ENCODE measurements at regions not wholly inside any gene's neighbourhood (a gene's known extent, or its start where the extent isn't known, plus 50 kb on each side); places are given as distances from the start of the nearest gene placed in this dataset.

DNA sequence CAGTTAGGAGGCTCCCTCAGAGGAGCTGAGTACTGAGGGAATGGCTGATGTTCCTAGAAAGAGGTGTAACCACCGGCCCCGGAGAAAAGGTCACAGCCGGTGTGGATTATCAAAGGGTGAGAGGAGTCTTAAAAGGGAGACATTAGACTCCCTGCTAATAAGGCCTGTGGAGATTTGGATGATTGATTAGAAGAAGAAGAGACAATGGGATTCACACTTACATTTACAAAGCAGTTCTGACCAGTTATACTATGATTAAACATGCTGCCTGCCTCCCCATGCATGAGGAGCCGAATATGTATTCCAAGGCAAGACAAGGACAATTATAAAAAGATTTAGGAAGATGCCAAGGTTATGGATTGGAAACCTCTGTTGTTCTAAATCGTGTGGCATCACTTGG, 302.4 kb downstream of the SLC4A3 start:
- Histone ChIP-seq H3K27me3 (ENCODE audit: insufficient read depth, low read depth, low read length) (no peaks in the 10 kb centered on the region), H3K36me3 (ENCODE audit: insufficient read depth, low read length) (no peaks in the 10 kb centered on the region), H3K4me3 (ENCODE audit: low read length) (no peak overlapping the region), H4K20me1 (ENCODE audit: insufficient read depth) (no peaks in the 10 kb centered on the region), H3K9ac (ENCODE audit: low read length) (no peak overlapping the region), H3K27ac (ENCODE audit: low read length) (no peak overlapping the region), H2AFZ (ENCODE audit: low read depth, low read length) (no peak overlapping the region), H3K79me2 (replicated peaks; ENCODE audit: insufficient read depth, low read length) (no peaks in the 10 kb centered on the region), H3K9me3 (ENCODE audit: low read length) (no peaks in the 10 kb centered on the region), H3K4me2 (ENCODE audit: low read length) (no peak overlapping the region), H3F3A (ENCODE audit: insufficient read depth, low read length, poor library complexity, severe bottlenecking) (no peaks in the 10 kb centered on the region), H3K9me2 (ENCODE audit: insufficient read depth, low read length) (no peaks in the 10 kb centered on the region)
- TF ChIP-seq SMC3 (conservative IDR thresholded peaks at IDR 0.05; ENCODE audit: poor library complexity) (no peak), EZH2 (IDR thresholded peaks at IDR 0.05; ENCODE audit: borderline replicate concordance, insufficient read depth, low read length, poor library complexity, severe bottlenecking) (no peak)

DNA sequence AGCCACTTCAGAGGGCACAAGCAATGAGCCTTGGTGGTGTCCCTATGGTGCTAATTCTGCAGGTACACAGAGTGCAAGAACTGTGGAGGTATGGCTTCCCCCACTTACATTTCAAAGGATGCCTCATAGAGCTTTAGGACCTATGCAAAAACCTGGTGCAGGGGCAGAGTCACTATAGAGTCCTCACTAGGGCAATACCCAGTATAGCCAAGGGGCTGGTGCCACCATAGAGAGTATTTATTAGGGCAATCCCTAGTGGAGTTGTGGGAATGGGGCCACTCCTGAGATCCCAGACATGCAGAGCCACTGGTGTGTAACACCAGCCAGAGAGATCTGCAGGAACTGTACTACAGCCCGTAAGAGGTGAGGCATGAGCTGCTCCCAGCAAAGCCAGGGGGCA, 312.2 kb downstream of the SLC4A3 start:
- Histone ChIP-seq H3K9me3 (ENCODE audit: low read length) (no peaks in the 10 kb centered on the region), H2AFZ (ENCODE audit: low read depth, low read length) (no peak overlapping the region), H3K9ac (ENCODE audit: low read length) (no peak overlapping the region)

DNA sequence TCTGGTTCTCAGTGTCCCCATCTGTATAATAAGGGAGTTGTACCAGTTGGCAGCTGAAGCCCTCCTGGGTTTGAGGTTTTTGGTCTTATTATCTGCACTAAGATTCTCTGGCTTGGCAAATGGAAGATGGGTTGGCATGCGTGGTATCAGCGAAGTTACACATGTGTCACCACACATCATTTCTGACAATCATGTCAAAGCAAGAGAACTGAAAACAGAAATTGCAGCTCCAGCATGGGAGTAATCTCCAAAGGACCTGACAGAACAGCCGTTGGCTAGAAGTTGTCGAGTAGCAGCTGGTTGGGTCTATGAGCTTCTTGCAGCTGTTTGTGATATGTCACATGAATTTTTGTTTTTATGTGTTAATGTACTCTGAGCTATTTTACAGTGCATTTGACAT, 317.4 kb downstream of the SLC4A3 start:
- Histone ChIP-seq H3K4me3 (ENCODE audit: low read length) (no peak overlapping the region), H2AFZ (ENCODE audit: low read depth, low read length) (no peak overlapping the region), H3K27me3 (ENCODE audit: insufficient read depth, low read depth, low read length) (no peaks in the 10 kb centered on the region), H3K79me2 (replicated peaks; ENCODE audit: insufficient read depth, low read length) (no peaks in the 10 kb centered on the region), H3K9me3 (ENCODE audit: low read length) (no peaks in the 10 kb centered on the region), H3K27ac (ENCODE audit: low read length) (no peak overlapping the region), H3F3A (ENCODE audit: insufficient read depth, low read length, poor library complexity, severe bottlenecking) (no peaks in the 10 kb centered on the region), H3K36me3 (ENCODE audit: insufficient read depth, low read length) (no peaks in the 10 kb centered on the region), H3K9me2 (ENCODE audit: insufficient read depth, low read length) (no peaks in the 10 kb centered on the region), H4K20me1 (ENCODE audit: insufficient read depth) (no peaks in the 10 kb centered on the region), H3K9ac (ENCODE audit: low read length) (no peak overlapping the region), H3K4me2 (ENCODE audit: low read length) (no peak overlapping the region)
- peak; percentile 77 for TF ChIP-seq EP300 (conservative IDR thresholded peaks at IDR 0.05; ENCODE audit: poor library complexity, severe bottlenecking)
- TF ChIP-seq EZH2 (IDR thresholded peaks at IDR 0.05; ENCODE audit: borderline replicate concordance, insufficient read depth, low read length, poor library complexity, severe bottlenecking): no peak
- TF ChIP-seq POLR2AphosphoS5 (IDR thresholded peaks at IDR 0.05): peak; percentile 78

More for the DNA sequence above, 312.2 kb downstream of the SLC4A3 start:
- H3K27me3 ChIP-seq (ENCODE audit: insufficient read depth, low read depth, low read length): no peaks in the 10 kb centered on the region
- TF ChIP-seq, protein P1, sequence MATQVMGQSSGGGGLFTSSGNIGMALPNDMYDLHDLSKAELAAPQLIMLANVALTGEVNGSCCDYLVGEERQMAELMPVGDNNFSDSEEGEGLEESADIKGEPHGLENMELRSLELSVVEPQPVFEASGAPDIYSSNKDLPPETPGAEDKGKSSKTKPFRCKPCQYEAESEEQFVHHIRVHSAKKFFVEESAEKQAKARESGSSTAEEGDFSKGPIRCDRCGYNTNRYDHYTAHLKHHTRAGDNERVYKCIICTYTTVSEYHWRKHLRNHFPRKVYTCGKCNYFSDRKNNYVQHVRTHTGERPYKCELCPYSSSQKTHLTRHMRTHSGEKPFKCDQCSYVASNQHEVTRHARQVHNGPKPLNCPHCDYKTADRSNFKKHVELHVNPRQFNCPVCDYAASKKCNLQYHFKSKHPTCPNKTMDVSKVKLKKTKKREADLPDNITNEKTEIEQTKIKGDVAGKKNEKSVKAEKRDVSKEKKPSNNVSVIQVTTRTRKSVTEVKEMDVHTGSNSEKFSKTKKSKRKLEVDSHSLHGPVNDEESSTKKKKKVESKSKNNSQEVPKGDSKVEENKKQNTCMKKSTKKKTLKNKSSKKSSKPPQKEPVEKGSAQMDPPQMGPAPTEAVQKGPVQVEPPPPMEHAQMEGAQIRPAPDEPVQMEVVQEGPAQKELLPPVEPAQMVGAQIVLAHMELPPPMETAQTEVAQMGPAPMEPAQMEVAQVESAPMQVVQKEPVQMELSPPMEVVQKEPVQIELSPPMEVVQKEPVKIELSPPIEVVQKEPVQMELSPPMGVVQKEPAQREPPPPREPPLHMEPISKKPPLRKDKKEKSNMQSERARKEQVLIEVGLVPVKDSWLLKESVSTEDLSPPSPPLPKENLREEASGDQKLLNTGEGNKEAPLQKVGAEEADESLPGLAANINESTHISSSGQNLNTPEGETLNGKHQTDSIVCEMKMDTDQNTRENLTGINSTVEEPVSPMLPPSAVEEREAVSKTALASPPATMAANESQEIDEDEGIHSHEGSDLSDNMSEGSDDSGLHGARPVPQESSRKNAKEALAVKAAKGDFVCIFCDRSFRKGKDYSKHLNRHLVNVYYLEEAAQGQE (IDR thresholded peaks at IDR 0.05; ENCODE audit: borderline replicate concordance): no peak
- TF ChIP-seq EZH2 (IDR thresholded peaks at IDR 0.05; ENCODE audit: borderline replicate concordance, insufficient read depth, low read length, poor library complexity, severe bottlenecking): no peak
- no peak for TF ChIP-seq EP300 (conservative IDR thresholded peaks at IDR 0.05; ENCODE audit: poor library complexity, severe bottlenecking)
- no peak for TF ChIP-seq RAD21 (conservative IDR thresholded peaks at IDR 0.05)
- no peak overlapping the region for H3K4me3 ChIP-seq (ENCODE audit: low read length)
- H3K9me2 ChIP-seq (ENCODE audit: insufficient read depth, low read length): no peaks in the 10 kb centered on the region
- no peaks in the 10 kb centered on the region for H3K79me2 ChIP-seq (replicated peaks; ENCODE audit: insufficient read depth, low read length)
- no peak overlapping the region for H3K4me2 ChIP-seq (ENCODE audit: low read length)
- H3K36me3 ChIP-seq (ENCODE audit: insufficient read depth, low read length): no peaks in the 10 kb centered on the region
- H4K20me1 ChIP-seq (ENCODE audit: insufficient read depth): no peaks in the 10 kb centered on the region
- no peak overlapping the region for H3K27ac ChIP-seq (ENCODE audit: low read length)
- H3F3A ChIP-seq (ENCODE audit: insufficient read depth, low read length, poor library complexity, severe bottlenecking): no peaks in the 10 kb centered on the region
